BJ (cell line): ENCODE measurements at regions not wholly inside any gene's neighbourhood (a gene's known extent, or its start where the extent isn't known, plus 50 kb on each side); places are given as distances from the start of the nearest gene placed in this dataset.

Source experiments
- CTCF ChIA-PET: fragments of 350-600 bp; formaldehyde crosslinking; extraction: SDS; loops from one replicate; lab custom pipeline; 2021; ENCODE audit warnings: antibody characterized with exemption, inconsistent platforms; lab: Yijun Ruan, JAX
- POLR2A ChIA-PET: fragments of 300-600 bp; sonication (Branson Sonifier 250); formaldehyde crosslinking; extraction: SDS; loops from one replicate; lab custom pipeline; 2021; ENCODE audit warnings: antibody characterized with exemption; lab: Charles Lee
- DNase-seq: peaks from one replicate; pipeline ENCODE4 v3.0.0-alpha.2; 2011; ENCODE audit warnings: low read depth
- H3K27me3 ChIP-seq: 2 replicates; pipeline ENCODE4 v1.6.0; 2011; ENCODE audit warnings: low read length; ENCODE audit not compliant: control insufficient read depth, insufficient read depth
- H3K36me3 ChIP-seq: 2 replicates; pipeline ENCODE4 v1.5.1; 2011; ENCODE audit warnings: low read length; ENCODE audit not compliant: control insufficient read depth, insufficient read depth
- H3K4me3 ChIP-seq: 2 replicates; pipeline ENCODE4 v1.5.1; 2011; ENCODE audit warnings: low read depth, mild to moderate bottlenecking, control low read depth, low read length
- CTCF ChIP-seq: IDR thresholded peaks from 2 replicates; pipeline ENCODE4 v1.5.1; 2011; ENCODE audit warnings: low read depth, mild to moderate bottlenecking, control low read depth, inconsistent platforms, low read length, moderate library complexity; ENCODE audit not compliant: insufficient read depth

- ChIA-PET CTCF (interaction anchor here (0.9 to 1.8 kb wide), 4 partner anchors 10 to 424 kb away, joined by 3 to 7 read pairs (median 4); no protein-coding TSS in a partner anchor), POLR2A (interaction anchor here (0.6 kb wide), 1 partner anchor 21 kb away, joined by 3 read pairs; no protein-coding TSS in a partner anchor)
- Histone ChIP-seq H3K36me3 (no peaks in the 10 kb centered on the region), H3K27me3 (no peaks in the 10 kb centered on the region), H3K4me3 (no peak overlapping the region)
- no peak for TF ChIP-seq CTCF
- no peak for DNase-seq
Measured at GRCh38 chr13:79919091-79919490, 421.8 kb downstream of the SPRY2 start.

GRCh38 chr13:79918620-79919019, 422.3 kb downstream of the SPRY2 start:
- TF ChIP-seq CTCF: no peak
- Histone ChIP-seq H3K36me3 (no peaks in the 10 kb centered on the region), H3K4me3 (no peak overlapping the region), H3K27me3 (no peaks in the 10 kb centered on the region)
- no peak for DNase-seq
- POLR2A ChIA-PET: interaction anchor here (0.6 kb wide), 1 partner anchor 20 kb away, joined by 3 read pairs; no protein-coding TSS in a partner anchor
- CTCF ChIA-PET: interaction anchor here (0.9 to 1.8 kb wide), 3 partner anchors 10 to 424 kb away, joined by 3 to 7 read pairs (median 3); no protein-coding TSS in a partner anchor

GRCh38 chr13:79917628-79918027, 423.3 kb downstream of the SPRY2 start:
- POLR2A ChIA-PET: no interaction called here
- Histone ChIP-seq H3K36me3 (no peaks in the 10 kb centered on the region), H3K27me3 (no peaks in the 10 kb centered on the region), H3K4me3 (no peak overlapping the region)
- DNase-seq: no peak
- TF ChIP-seq CTCF: no peak
- CTCF ChIA-PET: no interaction called here

- H3K4me3 ChIP-seq: no peak overlapping the region
- no peaks in the 10 kb centered on the region for H3K36me3 ChIP-seq
- no peak for DNase-seq
- TF ChIP-seq CTCF: no peak
- no peaks in the 10 kb centered on the region for H3K27me3 ChIP-seq
- ChIA-PET CTCF (interaction anchor here (1.0 to 1.6 kb wide), 2 partner anchors 11 to 14 kb away, joined by 4 read pairs; no protein-coding TSS in a partner anchor), POLR2A (no interaction called here)
Measured at GRCh38 chr13:79915114-79915811, 425.7 kb downstream of the SPRY2 start.

GRCh38 chr13:79913141-79913827, 427.6 kb downstream of the SPRY2 start:
- no peak for DNase-seq
- ChIA-PET CTCF (interaction anchor here (1.0 kb wide), 1 partner anchor 13 kb away, joined by 3 read pairs; no protein-coding TSS in a partner anchor), POLR2A (no interaction called here)
- Histone ChIP-seq H3K4me3 (no peak overlapping the region), H3K36me3 (no peaks in the 10 kb centered on the region), H3K27me3 (no peaks in the 10 kb centered on the region)
- TF ChIP-seq CTCF: no peak
